Heart left ventricle (tissue), 13 donors: ENCODE measurements at regions not wholly inside any gene's neighbourhood (a gene's known extent, or its start where the extent isn't known, plus 50 kb on each side); places are given as distances from the start of the nearest gene placed in this dataset.

ENCODE experiments used
- POLR2A ChIP-seq, 2 donors: fragments of 450-650 bp; IDR thresholded peaks; one replicate each; pipeline ENCODE4 v1.6.1; 2017; ENCODE audit warnings: antibody characterized with exemption in 2 of 2, mild to moderate bottlenecking in 2 of 2, moderate library complexity in 2 of 2
- TF ChIP-seq, protein P1 (sequence below), 12 donors: fragments of 200-600 bp; sonication (generic) in 4 of 12; IDR thresholded peaks; one replicate each; pipeline versions ENCODE4 v1.5.0 to v1.8.0; 2018 to 2022; ENCODE audit warnings: antibody characterized with exemption in 12 of 12, mild to moderate bottlenecking in 5 of 12
- donor health status: ischemic (EF 13 %, LVEDD 7.1; RV severe dilation, severe dysfunction).
- donor health status: DM: no; HTN: yes; CAD: no.
- donor health status: DM: no; HTN: no; CAD: no.
- donor health status: ischemic (EF 25% LVEDD 6.9; RV normal size, moderate dysfunction).
- donor health status: ischemic (EF 25% LVEDD 5.7; RV mildly dilated, moderate dysfunction).
- donor health status: ischemic (EF 35%, LVEDD 5.7; RV mildly dilated, moderate dysfunction).
- donor health status: nonischemic (EF 11% LVEDD 7.7; RV severe dilation, severe dysfunction).
- donor health status: DM: yes; HTN: yes; CAD: no.
- donor health status: PGD.
- donor health status: ischemic (EF 29% LVEDD 5.4; RV normal size, mild dysfunction).
- donor health status: nonischemic (EF 23%, LVEDD 6.1; RV moderate dilation, normal function).

DNA sequence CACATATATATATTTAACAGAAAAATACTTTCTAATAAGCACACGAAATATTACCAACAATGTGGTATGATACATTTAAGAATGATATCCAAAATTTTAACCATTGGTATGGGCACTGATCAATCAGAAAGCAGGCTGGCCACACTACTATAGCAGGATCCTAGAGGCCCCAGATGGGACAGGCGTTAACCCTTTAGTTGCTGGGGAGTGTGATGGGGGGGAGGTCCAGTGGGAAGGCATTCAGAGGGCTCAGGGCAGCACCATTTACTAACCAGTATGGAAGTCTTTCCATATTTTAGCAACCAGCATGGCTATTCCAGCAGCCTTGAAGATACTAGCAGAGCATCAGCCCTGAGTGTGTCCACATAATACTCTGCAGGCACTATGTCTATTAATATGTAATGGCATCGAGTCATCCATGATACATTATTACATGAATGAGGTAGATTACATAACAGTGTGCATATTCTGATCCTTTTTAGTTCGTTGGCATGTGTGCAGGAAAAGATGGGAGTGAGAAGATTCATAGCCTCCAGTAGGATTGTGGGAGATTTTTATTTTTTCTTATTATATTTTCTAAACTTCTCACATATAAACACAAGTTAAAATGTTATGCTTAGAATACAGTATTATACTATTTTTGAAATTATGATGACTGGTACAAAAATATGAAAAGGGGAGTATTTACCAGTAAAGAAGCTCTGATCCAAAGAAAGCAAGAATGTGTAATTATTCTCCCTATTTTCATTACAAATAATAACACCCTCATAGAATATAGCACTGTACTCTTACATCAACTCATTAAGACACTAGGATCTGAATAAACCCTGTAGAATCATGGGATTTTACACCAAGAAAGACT, 78.9 kb downstream of the FAM217A start:
- TF ChIP-seq, protein P1, sequence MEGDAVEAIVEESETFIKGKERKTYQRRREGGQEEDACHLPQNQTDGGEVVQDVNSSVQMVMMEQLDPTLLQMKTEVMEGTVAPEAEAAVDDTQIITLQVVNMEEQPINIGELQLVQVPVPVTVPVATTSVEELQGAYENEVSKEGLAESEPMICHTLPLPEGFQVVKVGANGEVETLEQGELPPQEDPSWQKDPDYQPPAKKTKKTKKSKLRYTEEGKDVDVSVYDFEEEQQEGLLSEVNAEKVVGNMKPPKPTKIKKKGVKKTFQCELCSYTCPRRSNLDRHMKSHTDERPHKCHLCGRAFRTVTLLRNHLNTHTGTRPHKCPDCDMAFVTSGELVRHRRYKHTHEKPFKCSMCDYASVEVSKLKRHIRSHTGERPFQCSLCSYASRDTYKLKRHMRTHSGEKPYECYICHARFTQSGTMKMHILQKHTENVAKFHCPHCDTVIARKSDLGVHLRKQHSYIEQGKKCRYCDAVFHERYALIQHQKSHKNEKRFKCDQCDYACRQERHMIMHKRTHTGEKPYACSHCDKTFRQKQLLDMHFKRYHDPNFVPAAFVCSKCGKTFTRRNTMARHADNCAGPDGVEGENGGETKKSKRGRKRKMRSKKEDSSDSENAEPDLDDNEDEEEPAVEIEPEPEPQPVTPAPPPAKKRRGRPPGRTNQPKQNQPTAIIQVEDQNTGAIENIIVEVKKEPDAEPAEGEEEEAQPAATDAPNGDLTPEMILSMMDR (IDR thresholded peaks at IDR 0.05): no peak
- TF ChIP-seq POLR2A (IDR thresholded peaks at IDR 0.05): no peak
